ENCODE measurements at regions not wholly inside any gene's neighbourhood (a gene's known extent, or its start where the extent isn't known, plus 50 kb on each side); places are given as distances from the start of the nearest gene placed in this dataset.
A peak's percentile ranks its signal among the peaks of the same experiment; 100 is the strongest.
"Not testable (repeated sequence)": the region's sequence is repeated elsewhere in the genome, so short reads cannot be mapped to it uniquely, and the experiment has no call there.

DNA sequence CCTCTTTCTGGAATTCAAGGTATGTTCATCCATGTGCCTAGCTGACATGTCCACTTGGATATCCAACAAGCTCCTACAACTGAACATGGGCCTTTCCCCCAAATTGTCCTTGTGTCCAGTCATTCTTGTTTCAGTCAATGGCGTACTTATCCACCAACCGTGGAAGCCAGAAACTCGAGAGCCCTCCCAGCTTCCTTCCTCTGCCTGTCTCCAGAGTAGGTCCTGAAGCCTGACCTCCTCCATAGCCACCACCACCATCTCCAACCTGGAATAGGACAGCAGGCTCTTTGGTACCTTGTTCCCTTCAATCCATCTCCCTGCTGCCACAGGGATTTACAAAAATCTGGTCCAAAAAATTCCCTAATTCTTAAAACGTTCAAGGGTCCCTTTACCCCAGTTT is 305.1 kb downstream of the RPS24 start:
- TF ChIP-seq, protein P1, sequence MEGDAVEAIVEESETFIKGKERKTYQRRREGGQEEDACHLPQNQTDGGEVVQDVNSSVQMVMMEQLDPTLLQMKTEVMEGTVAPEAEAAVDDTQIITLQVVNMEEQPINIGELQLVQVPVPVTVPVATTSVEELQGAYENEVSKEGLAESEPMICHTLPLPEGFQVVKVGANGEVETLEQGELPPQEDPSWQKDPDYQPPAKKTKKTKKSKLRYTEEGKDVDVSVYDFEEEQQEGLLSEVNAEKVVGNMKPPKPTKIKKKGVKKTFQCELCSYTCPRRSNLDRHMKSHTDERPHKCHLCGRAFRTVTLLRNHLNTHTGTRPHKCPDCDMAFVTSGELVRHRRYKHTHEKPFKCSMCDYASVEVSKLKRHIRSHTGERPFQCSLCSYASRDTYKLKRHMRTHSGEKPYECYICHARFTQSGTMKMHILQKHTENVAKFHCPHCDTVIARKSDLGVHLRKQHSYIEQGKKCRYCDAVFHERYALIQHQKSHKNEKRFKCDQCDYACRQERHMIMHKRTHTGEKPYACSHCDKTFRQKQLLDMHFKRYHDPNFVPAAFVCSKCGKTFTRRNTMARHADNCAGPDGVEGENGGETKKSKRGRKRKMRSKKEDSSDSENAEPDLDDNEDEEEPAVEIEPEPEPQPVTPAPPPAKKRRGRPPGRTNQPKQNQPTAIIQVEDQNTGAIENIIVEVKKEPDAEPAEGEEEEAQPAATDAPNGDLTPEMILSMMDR (IDR thresholded peaks at IDR 0.05) = no peak
- no peak overlapping the region for H3K27ac Mint-ChIP-seq (ENCODE audit: unreplicated experiment)
- no peak overlapping the region for H3K4me3 Mint-ChIP-seq (ENCODE audit: unreplicated experiment)
- DNase-seq (ENCODE audit: extremely low spot score, unreplicated experiment) = peak; percentile 44
- peaks cover 17% of the 10 kb centered on the region for H3K4me1 Mint-ChIP-seq (ENCODE audit: unreplicated experiment)
- H3K36me3 Mint-ChIP-seq (ENCODE audit: unreplicated experiment) = no peaks in the 10 kb centered on the region
- H3K27me3 Mint-ChIP-seq (ENCODE audit: unreplicated experiment) = peaks cover 41% of the 10 kb centered on the region
- H3K9me3 Mint-ChIP-seq (ENCODE audit: unreplicated experiment) = no peaks in the 10 kb centered on the region

- Mint-ChIP-seq H3K4me1 (ENCODE audit: unreplicated experiment) (peaks cover 17% of the 10 kb centered on the region), H3K27me3 (ENCODE audit: unreplicated experiment) (peaks cover 45% of the 10 kb centered on the region), H3K27ac (ENCODE audit: unreplicated experiment) (no peak overlapping the region), H3K4me3 (ENCODE audit: unreplicated experiment) (no peak overlapping the region), H3K9me3 (ENCODE audit: unreplicated experiment) (no peaks in the 10 kb centered on the region), H3K36me3 (ENCODE audit: unreplicated experiment) (no peaks in the 10 kb centered on the region)
- TF ChIP-seq, protein P1 (IDR thresholded peaks at IDR 0.05) = no peak
- DNase-seq (ENCODE audit: extremely low spot score, unreplicated experiment) = peak; percentile 34
Measured at GRCh38 chr10:78339251-78339650, 305.6 kb downstream of the RPS24 start.

GRCh38 chr10:78341953-78342614 is 308.4 kb downstream of the RPS24 start:
- no peaks in the 10 kb centered on the region for H3K36me3 Mint-ChIP-seq (ENCODE audit: unreplicated experiment)
- H3K4me1 Mint-ChIP-seq (ENCODE audit: unreplicated experiment) = no peaks in the 10 kb centered on the region
- peaks cover 66% of the 10 kb centered on the region for H3K27me3 Mint-ChIP-seq (ENCODE audit: unreplicated experiment)
- no peak overlapping the region for H3K4me3 Mint-ChIP-seq (ENCODE audit: unreplicated experiment)
- no peak overlapping the region for H3K27ac Mint-ChIP-seq (ENCODE audit: unreplicated experiment)
- H3K9me3 Mint-ChIP-seq (ENCODE audit: unreplicated experiment) = no peaks in the 10 kb centered on the region
- DNase-seq (ENCODE audit: extremely low spot score, unreplicated experiment) = peak; percentile 63
- TF ChIP-seq, protein P1 (IDR thresholded peaks at IDR 0.05) = no peak

- Mint-ChIP-seq H3K27ac (ENCODE audit: unreplicated experiment) (no peak overlapping the region), H3K27me3 (ENCODE audit: unreplicated experiment) (peaks cover 72% of the 10 kb centered on the region), H3K4me3 (ENCODE audit: unreplicated experiment) (no peak overlapping the region), H3K9me3 (ENCODE audit: unreplicated experiment) (no peaks in the 10 kb centered on the region), H3K36me3 (ENCODE audit: unreplicated experiment) (no peaks in the 10 kb centered on the region), H3K4me1 (ENCODE audit: unreplicated experiment) (no peaks in the 10 kb centered on the region)
- TF ChIP-seq, protein P1 (IDR thresholded peaks at IDR 0.05) = no peak
- DNase-seq (ENCODE audit: extremely low spot score, unreplicated experiment) = peak; percentile 63
Measured at GRCh38 chr10:78342827-78343653, 309.4 kb downstream of the RPS24 start.

GRCh38 chr10:78344257-78344656 is 310.6 kb downstream of the RPS24 start:
- not testable (repeated sequence) for H3K4me3 Mint-ChIP-seq (ENCODE audit: unreplicated experiment); H3K27ac Mint-ChIP-seq (ENCODE audit: unreplicated experiment); H3K36me3 Mint-ChIP-seq (ENCODE audit: unreplicated experiment); H3K9me3 Mint-ChIP-seq (ENCODE audit: unreplicated experiment); H3K4me1 Mint-ChIP-seq (ENCODE audit: unreplicated experiment)
- H3K27me3 Mint-ChIP-seq (ENCODE audit: unreplicated experiment) = peaks cover 61% of the 10 kb centered on the region
- peak; percentile 38 for DNase-seq (ENCODE audit: extremely low spot score, unreplicated experiment)

DNA sequence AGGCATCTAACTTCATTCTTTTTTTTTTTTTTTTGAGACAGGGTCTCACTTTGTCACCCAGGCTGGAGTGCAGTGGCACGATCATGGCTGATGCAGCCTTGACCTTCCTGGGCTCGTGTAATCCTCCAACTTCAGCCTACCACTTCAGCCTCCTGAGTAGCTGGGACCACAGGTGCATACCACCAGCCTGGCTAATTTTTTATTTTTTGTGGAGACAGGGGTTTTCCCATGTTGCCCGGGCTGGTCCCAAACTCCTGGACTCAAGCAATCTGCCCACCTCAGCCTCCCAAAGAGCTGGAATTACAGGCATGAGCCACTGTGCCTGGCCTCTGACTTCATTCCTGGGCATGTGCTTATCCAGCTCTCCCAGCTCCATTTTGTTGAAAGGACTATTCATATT is 311.9 kb downstream of the RPS24 start:
- not testable (repeated sequence) for H3K4me1 Mint-ChIP-seq (ENCODE audit: unreplicated experiment); H3K4me3 Mint-ChIP-seq (ENCODE audit: unreplicated experiment); H3K27ac Mint-ChIP-seq (ENCODE audit: unreplicated experiment); H3K9me3 Mint-ChIP-seq (ENCODE audit: unreplicated experiment); H3K36me3 Mint-ChIP-seq (ENCODE audit: unreplicated experiment)
- DNase-seq (ENCODE audit: extremely low spot score, unreplicated experiment) = peak; percentile 17
- H3K27me3 Mint-ChIP-seq (ENCODE audit: unreplicated experiment) = peaks cover 62% of the 10 kb centered on the region
